GM19025 (cell line): ENCODE measurements at regions not wholly inside any gene's neighbourhood (a gene's known extent, or its start where the extent isn't known, plus 50 kb on each side); places are given as distances from the start of the nearest gene placed in this dataset.
"Not testable (repeated sequence)": the region's sequence is repeated elsewhere in the genome, so short reads cannot be mapped to it uniquely, and the experiment has no call there.

Experiments used
- ATAC-seq: cut with Tn5 transposase; IDR thresholded peaks from one replicate; pipeline ENCODE4 v1.9.1; 2021; ENCODE audit warnings: mild to moderate bottlenecking, low read depth, moderate library complexity; ENCODE audit not compliant: unreplicated experiment

DNA sequence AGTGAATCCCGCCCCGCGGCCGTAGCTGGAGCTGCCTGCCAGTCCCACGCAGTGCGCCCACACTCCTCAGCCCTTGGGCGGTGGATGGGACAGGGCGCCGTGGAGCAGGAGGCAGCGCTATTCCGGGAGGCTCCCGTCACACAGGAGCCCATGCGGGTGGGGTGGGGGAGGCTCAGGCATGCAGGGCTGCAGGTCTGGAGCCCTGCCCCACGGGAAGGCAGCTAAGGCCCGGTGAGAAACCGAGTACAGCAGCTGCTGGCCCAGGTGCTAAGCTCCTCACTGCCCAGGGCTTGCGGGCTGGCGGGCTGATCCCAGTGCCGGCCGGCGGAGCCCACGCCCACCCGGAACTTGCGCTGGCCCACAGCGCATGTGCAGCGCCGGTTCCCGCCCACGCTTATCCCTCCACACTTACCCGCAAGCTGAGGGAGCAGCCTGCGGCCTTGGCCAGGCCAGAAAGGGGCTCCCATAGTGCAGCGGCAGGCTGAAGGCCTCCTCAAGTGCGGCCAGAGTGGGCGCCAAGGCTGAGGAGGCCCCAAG lies 1152.8 kb upstream of the CELF4 start:
- no peak for ATAC-seq

GRCh38 chr18:38709122-38709521 lies 1143.5 kb upstream of the CELF4 start:
- ATAC-seq: no peak

GRCh38 chr18:38706373-38706772 lies 1140.8 kb upstream of the CELF4 start:
- ATAC-seq: no peak

- no peak for ATAC-seq
Observed at GRCh38 chr18:38698088-38698487, 1132.5 kb upstream of the CELF4 start.

GRCh38 chr18:38695559-38696280 lies 1130.1 kb upstream of the CELF4 start:
- no peak for ATAC-seq

- ATAC-seq: no peak
Observed at GRCh38 chr18:38693104-38693503, 1127.5 kb upstream of the CELF4 start.

DNA sequence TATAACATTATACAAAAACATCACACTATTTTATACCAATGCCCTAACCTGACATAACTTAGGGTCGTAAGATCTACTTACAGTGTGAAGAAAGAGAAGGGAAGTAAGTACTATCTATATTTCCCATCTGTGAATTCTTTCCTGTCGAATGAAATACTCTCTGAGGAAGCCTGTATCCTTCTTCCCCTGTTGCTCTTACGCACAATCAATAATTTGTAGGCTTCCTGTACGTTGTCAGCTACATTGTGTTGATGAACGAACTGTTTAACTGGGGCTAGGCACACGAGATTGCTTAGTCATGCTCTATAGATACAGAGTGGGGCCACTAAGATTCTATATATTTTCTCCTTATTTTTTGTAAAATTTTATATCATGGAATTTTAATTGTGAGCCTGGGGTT lies 1125.0 kb upstream of the CELF4 start:
- ATAC-seq: no peak

GRCh38 chr18:38688416-38688815 lies 1122.8 kb upstream of the CELF4 start:
- ATAC-seq: no peak

DNA sequence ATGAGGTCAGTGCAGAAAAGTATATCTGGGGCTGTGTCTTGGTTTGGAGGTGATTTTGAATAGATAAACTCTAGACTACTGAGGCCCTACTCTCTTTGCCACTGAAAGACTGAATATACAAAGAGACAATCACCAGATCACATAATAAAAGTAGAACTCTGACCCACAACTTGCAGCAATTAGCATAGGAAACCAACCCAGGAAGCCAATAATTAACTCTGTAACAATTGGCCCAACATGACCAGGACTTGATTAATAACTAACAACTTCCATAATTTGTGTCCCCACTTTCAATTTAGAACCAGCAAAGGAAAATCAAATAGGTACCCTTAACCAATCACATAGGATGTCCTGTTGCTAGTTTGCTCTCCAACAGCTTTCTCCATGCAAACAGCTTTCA lies 1104.9 kb upstream of the CELF4 start:
- ATAC-seq: no peak

- ATAC-seq: no peak
Observed at GRCh38 chr18:38664929-38665328, 1099.3 kb upstream of the CELF4 start.

DNA sequence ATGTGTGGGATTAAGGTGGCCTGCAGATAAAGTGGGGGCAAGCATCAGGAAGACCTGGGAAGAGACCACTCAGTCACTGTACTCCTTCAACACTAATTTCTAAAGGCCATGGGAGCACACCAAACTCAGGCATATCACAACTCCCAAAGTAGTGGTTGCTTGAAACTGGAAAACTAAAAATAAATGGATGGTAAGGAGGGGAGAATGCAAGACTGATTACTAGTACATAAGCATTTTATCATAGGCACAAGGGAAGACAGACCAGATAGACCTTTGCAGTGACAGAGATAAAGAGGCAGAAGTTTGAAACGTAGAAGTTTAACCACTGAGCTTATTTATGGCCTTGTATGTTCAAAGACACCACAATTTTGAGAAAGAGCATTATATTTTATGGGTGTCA lies 1098.1 kb upstream of the CELF4 start:
- ATAC-seq: no peak

- ATAC-seq: no peak
Observed at GRCh38 chr18:38663270-38663669, 1097.7 kb upstream of the CELF4 start.

- no peak for ATAC-seq
Observed at GRCh38 chr18:38654946-38655345, 1089.3 kb upstream of the CELF4 start.

GRCh38 chr18:38651736-38652135 lies 1086.1 kb upstream of the CELF4 start:
- ATAC-seq: no peak

DNA sequence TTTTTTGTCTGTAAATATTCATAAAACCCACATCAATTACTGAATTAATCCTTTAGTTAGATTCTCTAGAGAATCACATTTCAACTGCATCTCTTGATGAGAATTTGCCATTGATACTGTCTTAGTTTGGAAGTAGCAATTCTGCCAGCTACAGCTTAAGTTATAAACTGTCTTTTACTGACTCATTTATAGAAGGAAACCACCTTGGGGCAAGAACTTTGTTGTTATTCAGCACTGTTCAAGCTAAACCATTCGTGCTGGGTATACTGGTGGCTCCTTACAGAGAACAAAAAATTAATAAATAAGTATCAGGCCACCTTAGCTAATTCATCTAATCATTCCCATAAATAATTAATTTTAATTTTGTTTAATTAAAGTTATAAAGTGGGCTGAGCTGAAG lies 1082.6 kb upstream of the CELF4 start:
- ATAC-seq: no peak

DNA sequence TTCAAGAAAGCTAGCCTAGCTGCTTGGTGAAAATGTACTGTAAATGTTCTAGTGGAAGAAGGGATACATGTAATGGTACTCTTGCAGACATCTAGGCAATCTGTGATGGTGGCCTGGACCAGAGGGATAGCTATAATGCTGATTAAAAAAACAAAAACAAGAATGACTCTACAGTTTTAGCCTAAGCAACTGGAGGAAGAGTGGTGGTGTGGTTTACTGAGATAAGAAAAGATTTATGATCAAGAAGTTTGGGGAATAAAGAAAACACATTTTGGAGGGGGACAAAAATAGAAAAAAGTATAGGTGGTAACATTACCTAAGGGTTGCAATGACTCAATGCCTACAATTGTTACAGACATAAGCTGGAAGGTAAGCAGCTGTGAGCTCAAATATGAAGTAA lies 1080.7 kb upstream of the CELF4 start:
- no peak for ATAC-seq

GRCh38 chr18:38644875-38645641 lies 1079.5 kb upstream of the CELF4 start:
- ATAC-seq: no peak

DNA sequence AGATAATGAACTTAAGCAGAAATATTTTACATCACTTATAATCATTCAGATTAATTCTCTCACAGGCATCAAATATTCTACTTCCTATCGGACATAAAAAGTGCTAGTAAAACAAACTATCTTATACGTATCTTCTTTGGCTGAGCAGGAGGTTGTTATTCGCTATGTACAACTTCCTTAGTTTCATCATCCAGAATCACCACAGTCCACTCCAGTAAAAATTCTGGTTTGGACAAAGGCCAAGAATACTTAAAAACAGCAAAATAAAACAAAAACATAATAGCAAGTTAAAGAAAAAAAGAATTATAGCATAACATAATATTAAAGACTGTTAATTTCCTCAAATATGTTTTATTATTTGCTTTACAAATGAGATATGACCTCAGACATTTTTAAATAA lies 1077.1 kb upstream of the CELF4 start:
- ATAC-seq: no peak

DNA sequence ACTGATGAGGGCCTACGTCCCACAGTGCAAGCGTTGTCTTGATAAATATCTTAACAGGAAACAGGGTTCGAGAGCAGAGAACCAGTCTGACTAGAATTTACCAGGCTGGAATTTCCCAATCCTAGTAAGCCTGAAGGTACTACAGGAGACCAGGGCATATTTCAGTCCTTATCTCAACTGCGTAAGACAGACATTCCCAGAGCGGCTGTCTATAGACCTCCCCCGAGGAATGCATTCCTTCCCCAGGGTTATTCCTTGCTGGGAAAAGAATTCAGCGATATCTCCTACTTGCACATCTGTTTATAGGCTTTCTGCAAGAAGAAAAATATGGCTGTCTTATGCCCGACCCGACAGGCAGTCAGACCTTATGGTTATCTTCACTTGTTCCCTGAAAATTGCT lies 1074.1 kb upstream of the CELF4 start:
- ATAC-seq: not testable (repeated sequence)

DNA sequence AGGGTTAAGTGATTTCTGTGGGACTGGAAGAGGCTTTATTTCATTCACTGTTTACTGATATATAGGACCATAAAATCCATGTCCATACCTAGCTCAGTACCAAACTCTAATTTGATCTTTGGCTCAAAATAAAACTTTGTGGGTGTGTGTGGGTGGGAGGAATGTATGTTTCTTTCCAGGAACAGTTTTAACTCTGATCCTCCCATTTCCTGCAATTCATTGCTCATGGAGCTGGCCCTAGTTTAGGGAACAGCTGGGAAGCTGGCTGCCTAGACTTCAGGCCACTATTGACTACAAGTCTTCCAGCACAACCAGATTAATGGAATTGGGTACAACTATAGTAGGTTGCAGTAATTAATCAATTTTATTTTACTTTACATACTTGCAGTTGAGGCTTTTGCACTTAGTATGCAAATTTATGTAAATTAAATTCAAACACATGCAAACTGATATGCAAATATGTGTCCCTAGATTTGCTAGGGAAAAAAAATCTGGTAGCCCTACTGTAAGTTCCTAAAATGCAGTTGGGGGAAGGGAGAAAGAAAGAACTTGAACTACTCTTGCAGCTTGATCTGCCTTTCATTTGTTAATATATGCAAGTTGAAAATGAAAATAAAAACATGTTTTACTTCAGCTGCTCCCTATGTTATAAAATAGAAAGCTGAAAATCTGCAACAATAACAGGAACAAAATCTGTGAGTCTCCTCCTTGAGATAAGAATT lies 1070.3 kb upstream of the CELF4 start:
- no peak for ATAC-seq

DNA sequence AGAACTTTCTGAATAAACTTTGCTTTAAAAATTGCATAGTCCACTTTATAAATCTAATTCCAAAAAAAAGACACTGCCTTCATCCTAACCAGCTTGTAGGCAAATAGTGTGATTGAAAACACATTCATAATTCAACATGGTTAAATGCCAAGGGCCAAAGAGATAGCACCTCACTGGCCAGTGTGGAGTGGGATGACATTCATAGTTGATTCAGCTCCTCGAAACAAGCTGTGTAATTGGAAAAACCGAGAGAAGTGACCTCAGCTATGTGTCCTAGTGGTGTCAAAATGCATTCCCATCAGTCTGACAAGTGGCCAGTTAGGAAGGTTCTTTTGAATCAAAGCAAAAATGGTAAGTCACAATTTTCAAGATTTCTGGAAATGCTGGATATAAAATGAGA lies 1068.5 kb upstream of the CELF4 start:
- ATAC-seq: no peak
